ENCODE measurements at regions not wholly inside any gene's neighbourhood (a gene's known extent, or its start where the extent isn't known, plus 50 kb on each side); places are given as distances from the start of the nearest gene placed in this dataset.
"Not testable (repeated sequence)": the region's sequence is repeated elsewhere in the genome, so short reads cannot be mapped to it uniquely, and the experiment has no call there.

DNA sequence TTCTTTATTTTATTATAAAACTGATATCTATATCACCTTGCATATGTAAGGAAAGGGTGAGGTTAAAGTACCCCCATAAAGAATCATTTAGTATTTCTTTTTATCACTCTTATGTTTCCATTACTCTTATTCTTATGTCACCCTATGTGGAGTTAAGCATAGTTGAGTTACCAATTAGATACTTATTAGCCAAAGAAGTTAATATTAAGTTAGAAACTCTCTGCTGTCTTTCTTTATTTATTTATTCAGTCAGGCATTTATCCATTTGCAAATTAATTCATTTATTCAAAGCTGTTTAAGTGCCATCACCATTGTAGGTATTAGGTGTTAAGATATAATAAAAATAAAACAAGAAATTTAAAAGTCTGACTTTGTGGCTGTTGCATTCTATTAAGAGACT, 1279.1 kb upstream of the CITED2 start:
- TF ChIP-seq POLR2A (IDR thresholded peaks at IDR 0.05) (no peak), CTCF (IDR thresholded peaks at IDR 0.05) (no peak)

GRCh38 chr6:140649502-140649901, 1275.1 kb upstream of the CITED2 start:
- WGBS, 4 donors, result 89 to 94% (median 91%) methylated on average over 3 of the region's 3 CpGs
- intact Hi-C loops (cut with DNase I), result not testable (repeated sequence)

More for the DNA sequence above, 1279.1 kb upstream of the CITED2 start:
- no peak overlapping the region for H3K27ac ChIP-seq
- ATAC-seq (no peak), DNase-seq (no peak)
- H3K36me3 ChIP-seq, result no peaks in the 10 kb centered on the region
- no peaks in the 10 kb centered on the region for H3K27me3 ChIP-seq
- no peaks in the 10 kb centered on the region for H3K4me1 ChIP-seq
- intact Hi-C loops (cut with DNase I), result no loop called here
- H3K4me3 ChIP-seq, result no peak overlapping the region
- peaks cover 0 to 3% (median 0%) of the 10 kb centered on the region in 12 donors for H3K9me3 ChIP-seq

DNA sequence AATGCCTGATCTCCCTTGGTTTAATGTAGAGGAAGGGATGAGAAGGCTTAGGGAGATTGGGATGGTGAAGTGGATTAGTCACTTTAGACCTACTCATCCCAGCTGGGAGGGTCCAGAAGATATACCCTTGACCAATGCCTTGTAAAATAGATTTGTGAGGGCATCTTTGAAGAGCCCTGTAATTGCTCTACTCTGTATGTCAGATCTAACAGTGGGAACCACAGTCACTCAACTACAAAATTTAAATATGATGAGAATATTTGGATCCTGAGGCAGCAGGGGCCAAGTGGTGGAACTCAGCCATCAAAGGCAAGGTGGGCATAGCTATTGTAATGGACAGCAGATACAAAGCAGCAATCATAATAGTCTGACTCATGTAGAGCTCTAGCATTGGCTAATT, 1272.9 kb upstream of the CITED2 start:
- H3K4me1 ChIP-seq; H3K36me3 ChIP-seq; ATAC-seq; H3K27me3 ChIP-seq; DNase-seq; H3K4me3 ChIP-seq; intact Hi-C loops (cut with DNase I); H3K27ac ChIP-seq: not testable (repeated sequence)
- H3K9me3 ChIP-seq, result peaks cover 0 to 36% (median 8%) of the 10 kb centered on the region in 12 donors

More at GRCh38 chr6:140649502-140649901, 1275.1 kb upstream of the CITED2 start:
- not testable (repeated sequence) for DNase-seq, H3K4me1 ChIP-seq, H3K27ac ChIP-seq, ATAC-seq, H3K27me3 ChIP-seq, H3K4me3 ChIP-seq, H3K36me3 ChIP-seq
- H3K9me3 ChIP-seq, result peaks cover 0 to 36% (median 8%) of the 10 kb centered on the region in 12 donors

- no peak for DNase-seq
- no peak for ATAC-seq
- Histone ChIP-seq H3K27ac (no peak overlapping the region), H3K4me1 (no peaks in the 10 kb centered on the region), H3K36me3 (no peaks in the 10 kb centered on the region), H3K4me3 (no peak overlapping the region), H3K9me3 (peaks cover 0 to 36% (median 8%) of the 10 kb centered on the region in 12 donors), H3K27me3 (no peaks in the 10 kb centered on the region)
- 70 to 90% (median 89%) methylated on average over 2 of the region's 2 CpGs for WGBS, 4 donors
- intact Hi-C loops (cut with DNase I), result no loop called here
- TF ChIP-seq CTCF (IDR thresholded peaks at IDR 0.05), result no peak
- TF ChIP-seq POLR2A (IDR thresholded peaks at IDR 0.05), result no peak
Observed at GRCh38 chr6:140644017-140644416, 1269.6 kb upstream of the CITED2 start.

DNA sequence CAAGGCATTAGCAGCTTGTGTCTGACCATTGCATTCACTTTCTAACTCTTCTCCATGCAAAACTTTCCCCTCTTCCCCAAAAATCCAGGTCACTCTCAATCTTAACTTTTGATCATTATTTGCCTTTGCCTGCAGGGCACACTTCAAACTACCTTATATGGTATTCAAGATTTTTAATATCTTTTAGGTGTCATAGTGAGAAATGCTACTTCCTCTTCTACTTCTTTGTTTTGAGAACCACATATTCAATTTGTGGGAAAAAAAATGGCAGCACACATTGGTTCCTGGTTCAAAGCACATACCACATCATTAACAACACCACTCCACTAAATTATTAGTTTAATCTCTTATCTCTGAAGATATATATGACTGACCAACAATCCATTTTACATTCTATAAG, 1267.0 kb upstream of the CITED2 start:
- TF ChIP-seq CTCF (IDR thresholded peaks at IDR 0.05) (no peak), POLR2A (IDR thresholded peaks at IDR 0.05) (no peak)
- Histone ChIP-seq H3K9me3 (peaks cover 0 to 12% (median 0%) of the 10 kb centered on the region in 12 donors), H3K4me1 (no peaks in the 10 kb centered on the region), H3K27ac (no peak overlapping the region), H3K36me3 (no peaks in the 10 kb centered on the region), H3K4me3 (no peak overlapping the region), H3K27me3 (no peaks in the 10 kb centered on the region)
- intact Hi-C loops (cut with DNase I), result no loop called here
- DNase-seq (no peak), ATAC-seq (no peak)

All from heart left ventricle (tissue), 16 donors.